HG02981 (cell line): ENCODE measurements at regions not wholly inside any gene's neighbourhood (a gene's known extent, or its start where the extent isn't known, plus 50 kb on each side); places are given as distances from the start of the nearest gene placed in this dataset.
"Not testable (repeated sequence)": the region's sequence is repeated elsewhere in the genome, so short reads cannot be mapped to it uniquely, and the experiment has no call there.

Source experiments
- ATAC-seq: cut with Tn5 transposase; IDR thresholded peaks from one replicate; pipeline ENCODE4 v1.9.1; 2021; ENCODE audit warnings: mild to moderate bottlenecking, moderate library complexity; ENCODE audit not compliant: unreplicated experiment

DNA sequence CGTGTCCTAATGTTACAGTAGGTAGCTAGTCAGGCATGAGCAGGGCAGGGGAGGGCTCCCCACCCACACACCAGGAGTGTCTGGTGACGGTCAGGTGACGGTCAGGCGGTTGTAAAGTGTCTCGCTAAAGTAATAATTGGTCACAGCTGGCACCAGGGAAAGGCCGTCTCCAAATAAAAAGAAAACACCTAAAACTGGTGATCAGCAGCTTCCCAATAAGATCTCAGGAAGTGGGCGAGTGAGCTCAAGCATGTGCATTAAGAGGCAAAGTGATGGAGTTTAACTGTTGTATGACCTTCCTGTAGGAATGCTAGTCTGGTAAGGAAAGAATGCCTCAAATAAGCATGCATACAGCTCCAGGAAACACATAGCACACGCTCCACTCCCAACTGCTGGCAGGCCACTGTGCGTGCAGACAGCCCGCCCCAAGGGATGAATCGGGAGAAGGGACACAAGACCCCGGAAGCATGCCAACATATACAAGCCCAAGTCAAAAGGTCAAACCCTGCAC is 177.1 kb downstream of the RNF144A start:
- ATAC-seq = no peak

DNA sequence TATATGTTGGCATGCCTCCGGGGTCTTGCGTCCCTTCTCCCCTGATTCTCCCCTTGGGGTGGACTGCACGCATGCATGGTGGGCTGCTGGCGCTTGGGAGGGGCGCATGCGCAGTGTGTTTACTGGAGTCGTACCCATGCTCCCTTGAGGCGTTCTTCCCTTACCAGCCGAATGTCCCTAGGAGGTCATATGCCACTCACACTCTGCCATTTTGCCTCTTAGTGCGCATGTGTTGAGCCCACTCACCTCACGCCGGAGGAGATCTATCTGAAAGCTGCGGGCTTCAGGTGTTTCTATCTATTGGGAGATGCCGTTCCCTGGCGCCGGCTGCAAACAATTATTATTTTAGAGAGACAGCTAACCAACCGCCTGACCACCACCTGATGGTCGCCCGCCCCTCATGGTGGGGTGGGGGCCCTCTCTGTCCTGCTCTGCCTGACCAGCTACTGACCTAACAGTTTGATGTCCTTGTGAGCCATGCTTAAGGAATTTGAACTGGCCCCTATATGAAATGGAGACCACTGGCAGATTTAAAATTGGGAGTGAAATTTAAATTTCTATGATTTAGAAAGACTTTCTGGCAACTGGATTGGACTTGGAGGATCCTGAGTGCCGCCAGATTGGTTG is 179.6 kb downstream of the RNF144A start:
- no peak for ATAC-seq

DNA sequence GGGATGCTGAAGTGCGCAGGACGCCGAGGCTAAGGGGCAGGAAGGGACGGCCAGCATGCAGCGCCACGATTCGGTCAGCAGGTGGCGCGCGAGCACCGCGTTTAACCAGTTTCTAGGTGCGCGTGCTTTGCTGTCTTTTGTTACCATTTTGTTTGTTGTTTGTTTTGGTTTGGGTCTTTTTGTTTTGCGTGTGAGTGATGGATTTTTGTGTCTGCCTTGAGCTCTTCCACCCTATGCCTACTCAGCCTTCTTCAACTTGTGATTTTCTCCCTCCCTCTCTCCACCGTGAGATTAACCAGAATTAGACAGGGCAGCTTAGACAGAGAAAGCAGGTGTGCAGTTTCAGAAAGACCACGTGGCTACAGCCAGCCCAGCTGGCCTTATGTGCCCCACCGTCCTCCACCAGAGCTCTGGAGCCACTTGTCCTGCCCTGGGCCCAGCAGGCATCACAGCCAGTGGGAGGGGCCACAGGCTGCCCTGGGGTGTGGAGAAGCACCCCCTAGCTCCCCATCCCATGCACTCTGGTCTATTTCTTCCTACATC is 180.2 kb downstream of the RNF144A start:
- peak; percentile 90 for ATAC-seq

DNA sequence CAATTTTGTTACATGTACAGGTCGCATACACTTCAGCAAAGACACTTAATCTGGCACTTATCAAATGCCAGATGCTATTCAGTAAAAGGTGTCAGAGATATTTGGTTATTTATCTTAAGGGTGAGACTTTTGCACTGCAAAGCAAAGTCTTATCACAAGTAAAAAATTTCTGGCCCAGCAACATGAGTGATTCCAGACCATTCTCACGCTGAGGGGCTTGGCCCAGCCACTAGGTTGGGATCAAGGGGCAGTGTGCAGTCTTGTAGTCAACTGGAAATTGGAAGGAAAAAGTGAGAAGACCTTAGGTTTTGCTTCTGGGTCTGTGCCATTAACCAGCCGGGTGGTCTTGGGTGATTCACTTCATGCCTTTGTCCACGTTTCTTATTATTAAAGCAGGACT is 181.6 kb downstream of the RNF144A start:
- no peak for ATAC-seq

DNA sequence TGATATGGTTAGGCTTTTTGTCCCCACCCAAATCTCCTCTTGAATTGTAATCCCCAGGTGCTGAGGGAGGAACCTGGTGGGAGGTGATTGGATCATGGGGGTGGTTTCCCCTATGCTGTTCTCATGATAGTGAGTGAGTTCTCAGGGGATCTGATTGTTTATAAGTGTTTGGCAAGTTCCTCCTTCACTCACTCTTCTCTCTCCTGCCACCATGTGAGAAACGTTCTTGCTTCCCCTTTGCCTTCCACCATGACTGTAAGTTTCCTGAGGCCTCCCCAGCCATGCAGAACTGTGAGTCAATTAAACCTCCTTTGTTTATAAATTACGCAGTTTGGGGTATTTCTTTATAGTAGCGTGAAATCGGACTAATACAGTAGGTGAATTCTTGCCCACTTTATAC is 182.5 kb downstream of the RNF144A start:
- not testable (repeated sequence) for ATAC-seq

DNA sequence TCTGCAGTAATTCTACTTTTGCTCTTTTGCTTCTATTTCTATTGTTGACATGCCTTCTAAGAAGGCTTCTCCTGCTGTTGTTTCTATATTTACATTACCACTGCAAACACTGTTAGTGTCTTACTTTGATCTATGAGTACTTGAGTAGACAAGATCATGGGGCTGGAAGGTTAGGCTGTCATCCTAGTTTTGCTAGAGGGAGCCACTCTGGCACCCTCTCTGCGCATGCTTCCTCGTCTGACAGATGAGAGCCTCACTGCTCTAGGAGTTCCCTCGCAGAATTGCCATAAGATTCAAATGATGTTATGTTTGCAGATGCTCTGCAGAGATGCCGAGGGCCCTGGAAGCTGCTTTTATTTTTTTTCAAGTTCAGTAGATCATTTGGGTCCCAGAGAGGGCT is 185.6 kb downstream of the RNF144A start:
- no peak for ATAC-seq

DNA sequence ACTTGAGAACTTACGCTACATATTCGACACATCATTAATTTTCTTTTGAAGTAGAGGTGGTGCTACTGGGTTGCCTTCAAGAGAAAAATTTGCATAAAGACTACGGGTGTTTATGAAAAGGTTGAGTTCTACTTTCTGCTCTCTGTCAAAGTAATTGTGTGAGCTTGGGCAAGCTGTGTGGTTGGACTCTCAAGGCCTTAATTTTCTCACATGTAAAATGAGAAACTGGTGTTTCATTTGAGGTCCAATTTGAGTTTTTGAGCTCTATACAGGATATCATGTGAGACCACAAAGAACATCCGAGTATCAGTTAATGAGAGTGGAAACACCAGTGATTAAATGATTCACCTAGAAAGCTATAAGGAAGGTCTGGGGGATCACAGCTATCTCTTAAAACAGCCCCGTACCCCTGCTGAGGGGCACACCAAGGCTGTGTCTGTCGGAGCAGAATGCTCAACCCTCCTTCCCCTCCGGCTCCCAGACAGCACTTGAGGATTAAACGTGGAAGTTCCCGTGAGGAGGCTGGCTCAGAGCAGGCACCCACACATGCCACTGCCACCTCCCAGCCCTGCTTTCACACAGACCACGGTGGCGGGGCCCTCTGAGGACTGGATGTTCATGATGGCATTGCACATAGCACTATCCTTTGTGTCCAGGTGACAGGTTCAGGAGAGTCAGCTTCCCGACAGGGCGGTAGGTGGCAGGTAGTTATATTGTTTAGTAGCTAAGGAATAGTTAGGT is 191.8 kb downstream of the RNF144A start:
- ATAC-seq = no peak

DNA sequence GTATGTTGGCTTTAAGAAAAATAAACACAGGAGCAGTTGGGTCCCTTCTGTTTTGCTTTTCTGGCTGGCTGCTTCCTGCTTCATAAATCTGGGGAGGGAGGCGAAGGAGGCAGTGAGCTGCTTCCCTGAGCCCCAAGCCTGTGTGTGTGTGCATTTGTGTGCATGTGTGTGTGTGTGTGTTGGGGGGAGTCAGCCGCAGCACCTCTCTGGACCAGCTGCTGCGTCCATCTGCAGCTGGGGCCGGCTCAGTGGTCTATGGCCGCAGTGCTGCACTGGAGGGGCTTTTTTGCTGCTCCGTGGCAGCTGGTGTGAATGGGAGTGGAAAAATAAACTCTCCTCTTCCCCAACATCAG is 192.3 kb downstream of the RNF144A start:
- ATAC-seq = no peak

DNA sequence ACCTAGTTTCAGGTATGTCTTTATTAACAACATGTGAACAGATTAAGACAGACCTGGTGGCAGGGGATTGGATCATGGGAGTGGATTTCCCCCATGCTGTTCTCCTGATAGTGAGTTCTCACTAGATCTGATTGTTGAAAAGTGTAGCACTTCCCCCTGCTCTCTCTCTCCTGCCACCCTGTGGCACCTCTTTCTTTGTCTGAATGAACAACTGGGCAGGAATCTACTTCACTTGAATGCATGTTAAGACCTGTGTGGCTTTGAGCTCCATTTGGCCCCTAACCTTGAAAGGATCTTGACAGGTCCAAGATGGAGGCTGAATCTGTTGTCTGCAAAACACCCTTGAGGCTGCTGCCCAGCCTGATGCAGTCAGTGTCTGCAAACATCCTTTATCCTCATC is 194.4 kb downstream of the RNF144A start:
- no peak for ATAC-seq

DNA sequence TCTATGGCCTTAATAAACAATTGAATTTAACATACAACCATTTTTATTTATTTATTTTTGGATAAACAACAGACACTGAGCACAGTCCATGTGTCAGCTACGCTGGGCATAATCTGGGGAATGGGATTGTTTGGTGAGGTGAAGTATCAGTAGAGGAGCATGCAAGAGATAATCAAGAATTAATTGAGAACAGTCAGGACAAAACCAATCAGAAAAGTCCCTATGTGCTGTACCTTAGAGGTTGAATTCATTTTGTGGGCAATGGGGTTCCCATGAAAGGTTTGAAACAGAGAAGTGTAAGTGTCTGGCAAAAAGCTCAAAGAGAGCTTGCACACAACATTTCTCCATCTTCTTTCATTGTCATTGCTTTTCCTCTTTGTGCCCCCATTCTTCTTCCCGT is 198.2 kb downstream of the RNF144A start:
- ATAC-seq = no peak

DNA sequence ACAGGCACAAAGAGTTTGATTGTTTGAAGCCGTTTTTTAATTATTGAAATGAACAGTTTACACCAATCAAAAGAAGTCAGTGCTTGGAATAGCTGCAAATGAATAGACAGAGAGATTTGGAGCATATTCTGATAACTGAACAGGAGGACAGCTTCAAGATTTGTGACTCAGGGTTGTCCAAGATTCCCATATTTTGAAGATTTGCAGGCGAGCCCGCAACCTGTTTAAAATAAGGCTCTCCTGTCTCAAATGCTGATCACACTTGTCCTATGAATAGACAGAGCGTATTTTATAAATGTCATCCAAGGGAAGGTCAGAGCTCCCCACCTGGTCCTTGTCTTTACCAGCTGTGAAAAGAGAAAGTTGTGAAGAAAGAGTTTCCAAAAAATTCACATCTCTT is 198.7 kb downstream of the RNF144A start:
- ATAC-seq = no peak

DNA sequence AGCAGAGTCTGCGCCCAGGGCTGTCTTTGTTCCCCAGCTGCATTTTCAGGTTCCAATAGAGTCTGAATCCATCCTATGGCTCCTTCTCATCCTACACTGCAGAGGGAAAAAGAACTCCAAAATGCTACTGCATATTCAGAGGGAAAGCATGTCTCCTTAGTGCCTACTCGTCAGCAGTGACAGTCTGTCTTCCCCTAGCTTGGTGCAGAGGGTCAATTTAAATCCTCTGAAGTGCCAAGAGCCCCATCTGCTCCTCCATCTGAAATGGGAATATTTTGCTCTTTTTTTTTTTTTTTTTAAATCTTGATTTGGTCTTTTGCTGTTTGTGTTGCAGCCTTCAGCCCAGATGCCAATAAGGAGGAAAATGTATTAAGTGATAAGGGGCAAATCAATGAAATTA is 199.3 kb downstream of the RNF144A start:
- no peak for ATAC-seq

DNA sequence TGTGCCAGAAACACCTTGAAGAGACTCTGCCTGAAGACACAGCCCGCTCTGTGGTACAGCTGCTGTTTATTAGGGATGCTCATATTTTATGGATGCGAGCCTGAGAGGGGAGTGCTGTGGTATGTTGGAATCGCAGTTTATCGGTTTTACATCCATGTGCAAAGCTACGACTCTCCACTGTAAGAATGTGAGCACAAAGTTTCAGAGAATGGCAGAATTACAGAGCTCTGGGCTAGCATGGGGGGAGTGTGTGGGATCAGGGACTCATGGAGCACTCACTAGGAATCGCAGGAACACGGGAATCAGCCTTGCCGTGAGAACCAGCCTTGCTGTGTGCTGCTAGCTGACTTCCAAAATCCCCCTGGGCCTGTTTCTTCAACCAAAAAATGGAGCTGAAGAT is 199.9 kb downstream of the RNF144A start:
- no peak for ATAC-seq

DNA sequence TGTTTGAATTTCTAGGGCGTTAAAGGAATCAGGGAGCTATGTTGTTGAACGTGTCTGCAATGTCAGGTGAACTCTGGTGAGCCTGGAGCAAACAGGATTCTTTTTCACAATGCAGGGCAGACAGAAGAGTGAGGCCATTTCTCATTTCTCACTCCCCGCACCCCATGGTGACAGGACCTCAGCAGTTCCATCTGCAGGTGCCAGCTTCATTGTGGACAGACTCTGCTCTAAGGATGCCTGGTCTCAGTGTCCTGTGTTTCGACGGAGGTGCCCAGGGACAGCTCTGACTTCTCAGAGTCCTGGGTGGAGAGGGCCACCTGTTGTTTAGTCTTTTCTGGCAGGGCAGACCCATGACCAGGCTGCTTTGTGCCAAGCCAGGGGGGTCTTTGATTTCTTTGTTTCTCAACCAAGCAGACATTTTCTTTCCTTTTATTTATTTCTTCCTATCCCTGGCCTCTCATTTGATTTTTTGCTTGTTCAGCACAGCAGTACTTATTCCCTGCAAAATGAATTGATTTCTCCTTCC is 201.5 kb downstream of the RNF144A start:
- no peak for ATAC-seq

DNA sequence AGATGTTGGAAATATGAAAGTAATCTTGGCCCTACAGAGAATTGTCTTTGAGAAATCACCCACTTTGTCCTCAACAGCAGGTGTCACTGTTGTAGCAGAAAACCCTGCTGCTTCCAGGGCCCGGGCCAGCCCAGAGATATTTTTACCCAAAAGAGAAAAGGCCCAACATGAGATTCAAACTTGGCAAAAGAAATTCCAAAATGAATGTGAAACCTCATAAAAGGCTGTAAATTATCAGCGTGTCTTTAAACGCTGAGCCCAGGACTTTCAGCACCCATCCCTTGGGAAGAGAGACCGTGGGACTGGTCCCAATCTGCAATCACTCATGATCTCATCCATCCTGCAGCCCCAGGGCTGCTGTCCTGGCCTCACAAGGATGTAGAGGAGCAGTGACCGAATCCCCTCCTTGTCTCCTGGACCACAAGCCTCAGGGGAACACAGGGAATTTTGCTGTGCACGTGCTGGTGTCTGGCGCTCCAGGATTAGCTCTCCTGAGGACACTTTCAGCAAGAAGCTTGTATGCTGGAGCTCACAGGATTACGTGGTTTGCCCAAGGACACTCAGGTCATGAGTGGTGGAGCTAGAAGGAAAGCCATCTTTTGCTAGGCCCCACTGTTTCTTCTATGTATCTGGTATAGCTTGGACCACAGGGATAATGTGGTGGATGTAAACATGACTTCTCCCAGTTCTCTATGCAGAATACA is 202.1 kb downstream of the RNF144A start:
- no peak for ATAC-seq

DNA sequence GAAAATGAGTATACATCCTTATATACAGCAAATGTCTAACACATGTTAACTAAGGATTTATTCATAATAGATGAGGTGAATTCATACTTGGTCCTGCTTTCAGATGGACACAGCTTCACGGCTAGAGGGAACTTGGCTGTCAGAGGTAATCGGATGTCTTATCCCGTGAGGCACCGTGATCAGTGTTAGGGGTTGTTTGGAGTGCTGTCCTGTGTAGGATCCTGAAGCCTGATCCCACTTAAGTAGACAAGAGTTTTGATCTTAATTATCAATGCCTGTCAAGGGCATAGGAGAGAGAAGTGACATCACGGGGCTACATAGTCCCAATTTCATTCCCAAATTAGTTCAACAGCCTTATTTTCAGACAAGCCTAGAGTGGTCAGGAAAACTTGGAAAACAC is 204.6 kb downstream of the RNF144A start:
- no peak for ATAC-seq

DNA sequence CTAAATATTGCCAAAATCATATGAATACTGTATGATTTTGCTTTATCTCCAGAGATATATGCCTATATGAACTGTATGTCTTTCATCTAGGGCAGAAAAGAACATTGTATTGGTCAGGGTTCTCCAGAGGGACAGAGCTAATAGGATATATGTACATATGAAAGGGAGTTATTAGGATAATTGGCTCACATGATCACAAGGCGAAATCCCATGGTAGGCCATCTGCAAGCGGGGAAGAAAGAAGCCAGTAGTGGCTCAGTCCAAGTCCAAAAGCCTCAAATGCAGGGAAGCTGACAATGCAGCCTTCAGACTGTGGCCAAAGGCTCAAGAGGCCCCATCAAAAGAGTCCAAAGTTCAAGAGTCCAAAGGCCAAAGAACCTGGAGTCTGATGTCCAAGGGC is 209.9 kb downstream of the RNF144A start:
- no peak for ATAC-seq

DNA sequence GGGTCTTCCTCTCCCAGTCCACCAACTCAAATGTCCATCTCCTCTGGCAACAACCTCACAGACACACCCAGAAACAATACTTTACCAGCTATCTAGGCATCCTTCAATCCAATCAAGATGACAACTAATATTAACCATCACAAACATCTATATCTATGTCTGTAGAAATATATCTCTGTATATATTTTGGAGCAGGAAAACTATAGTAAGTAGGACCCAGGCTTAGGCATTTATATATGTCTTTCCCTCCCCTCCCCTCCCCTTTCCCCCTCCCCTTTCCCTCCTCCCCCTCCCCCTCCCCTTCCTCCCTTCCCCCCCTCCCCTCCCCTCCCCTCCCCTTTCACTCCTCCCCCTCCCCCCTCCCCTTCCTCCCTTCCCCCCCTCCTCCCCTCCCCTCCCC is 210.5 kb downstream of the RNF144A start:
- no peak for ATAC-seq

DNA sequence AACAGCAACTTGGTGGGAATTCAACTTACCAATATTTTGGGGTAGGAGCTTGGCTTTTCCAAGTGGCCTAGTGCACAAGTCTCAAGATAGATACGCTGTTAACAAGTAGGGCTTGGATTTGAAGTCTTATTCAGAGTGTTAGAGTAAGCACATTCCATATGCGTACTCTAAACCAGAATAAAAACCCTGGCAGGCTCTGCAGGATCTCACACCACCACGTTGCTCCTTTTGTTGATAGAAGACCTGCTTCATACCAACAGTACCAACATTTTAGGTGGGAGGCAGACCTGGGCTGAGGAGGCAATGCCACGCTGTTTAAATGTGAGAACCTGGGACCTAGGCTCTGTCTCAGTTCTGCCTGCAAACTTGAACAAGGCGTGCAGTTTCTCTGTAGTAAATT is 214.0 kb downstream of the RNF144A start:
- no peak for ATAC-seq

DNA sequence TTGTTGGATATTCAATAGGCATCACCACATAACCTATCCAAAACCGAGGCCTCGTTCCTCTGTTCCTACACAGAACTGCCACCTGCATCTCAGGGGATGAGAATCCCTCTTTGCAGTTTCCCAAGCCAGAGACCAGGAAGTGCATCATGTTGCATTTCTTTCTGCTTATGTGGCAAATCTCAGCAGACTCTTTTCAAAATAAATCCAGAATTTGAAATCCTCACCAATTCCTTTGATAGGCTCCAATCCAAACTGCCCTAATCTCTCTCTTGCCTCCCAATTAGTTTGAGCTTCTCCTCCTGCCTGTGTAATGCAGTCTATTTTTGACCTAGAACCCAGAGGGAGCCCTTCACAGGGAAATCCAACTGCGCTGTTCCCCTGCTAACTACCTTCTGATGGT is 215.5 kb downstream of the RNF144A start:
- ATAC-seq = no peak

DNA sequence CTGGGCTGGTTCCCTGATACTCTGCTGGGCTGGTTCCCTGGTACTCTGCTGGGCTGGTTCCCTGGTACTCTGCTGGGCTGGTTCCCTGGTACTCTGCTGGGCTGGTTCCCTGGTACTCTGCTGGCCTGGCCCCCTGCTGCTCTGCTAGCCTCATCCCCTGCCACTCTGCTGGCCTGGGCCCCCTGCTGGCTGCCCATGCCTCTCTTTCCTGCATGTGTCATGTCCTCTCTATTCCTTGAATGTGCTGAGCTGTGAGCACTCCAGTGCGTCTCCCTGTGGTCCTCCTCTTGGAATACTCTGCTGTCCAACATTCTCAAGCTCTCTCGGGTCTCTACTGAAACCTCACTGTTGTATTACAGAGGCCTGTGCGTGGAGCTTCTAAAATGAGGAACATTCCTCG is 216.3 kb downstream of the RNF144A start:
- ATAC-seq = no peak

DNA sequence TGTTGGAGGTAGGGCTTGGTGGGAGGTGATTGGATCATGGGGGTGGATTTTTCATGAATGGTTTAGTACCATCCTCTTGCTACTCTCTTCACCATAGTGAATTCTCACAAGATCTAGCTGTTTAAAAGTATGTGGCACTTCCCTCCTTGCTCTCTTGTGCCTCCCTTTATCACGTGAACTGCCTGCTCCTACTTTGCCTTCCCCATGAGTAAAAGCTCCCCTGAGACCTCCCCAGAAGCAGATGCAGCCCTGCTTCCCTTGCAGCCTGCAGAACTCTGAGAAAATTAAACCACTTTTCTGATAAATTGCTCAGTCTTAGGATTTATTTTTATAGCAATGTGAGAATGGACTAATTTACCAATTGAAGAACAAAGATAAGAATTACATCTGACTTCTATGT is 223.1 kb downstream of the RNF144A start:
- no peak for ATAC-seq
